ENCODE measurements at regions not wholly inside any gene's neighbourhood (a gene's known extent, or its start where the extent isn't known, plus 50 kb on each side); places are given as distances from the start of the nearest gene placed in this dataset.

DNA sequence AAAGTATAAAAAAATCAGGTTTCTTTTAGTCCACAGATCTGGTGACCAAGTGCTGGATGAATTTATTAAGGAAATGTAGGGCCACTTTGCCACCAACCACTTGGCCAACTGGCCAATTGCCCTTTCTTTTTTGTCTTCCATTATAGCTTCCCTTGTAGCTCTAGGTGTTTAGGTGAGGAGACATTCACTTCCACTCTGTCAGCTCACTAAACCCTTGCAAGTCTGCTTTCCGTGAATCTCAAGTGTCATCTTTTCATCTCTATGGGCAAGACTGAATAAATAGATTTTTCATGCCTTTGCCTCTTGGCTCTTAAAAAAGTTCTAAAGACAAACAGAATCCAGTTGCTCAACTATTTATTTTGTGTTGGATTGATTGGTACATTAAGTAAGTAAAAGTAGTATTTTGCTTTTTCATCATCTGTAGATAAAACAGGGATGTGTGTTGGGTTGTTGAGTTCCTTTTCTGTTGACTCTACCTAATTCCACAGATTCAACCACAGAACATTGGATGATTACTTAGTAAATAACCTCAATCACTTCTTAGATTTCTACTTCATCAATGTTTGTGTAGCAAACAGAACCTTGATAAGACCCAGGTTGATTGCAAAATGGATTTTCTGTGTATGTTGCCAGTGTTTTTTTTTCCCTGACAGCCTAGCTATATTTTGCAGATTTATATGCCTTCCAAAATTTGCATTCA lies 68.1 kb upstream of the GRXCR1 start:
- TF ChIP-seq, protein P1, sequence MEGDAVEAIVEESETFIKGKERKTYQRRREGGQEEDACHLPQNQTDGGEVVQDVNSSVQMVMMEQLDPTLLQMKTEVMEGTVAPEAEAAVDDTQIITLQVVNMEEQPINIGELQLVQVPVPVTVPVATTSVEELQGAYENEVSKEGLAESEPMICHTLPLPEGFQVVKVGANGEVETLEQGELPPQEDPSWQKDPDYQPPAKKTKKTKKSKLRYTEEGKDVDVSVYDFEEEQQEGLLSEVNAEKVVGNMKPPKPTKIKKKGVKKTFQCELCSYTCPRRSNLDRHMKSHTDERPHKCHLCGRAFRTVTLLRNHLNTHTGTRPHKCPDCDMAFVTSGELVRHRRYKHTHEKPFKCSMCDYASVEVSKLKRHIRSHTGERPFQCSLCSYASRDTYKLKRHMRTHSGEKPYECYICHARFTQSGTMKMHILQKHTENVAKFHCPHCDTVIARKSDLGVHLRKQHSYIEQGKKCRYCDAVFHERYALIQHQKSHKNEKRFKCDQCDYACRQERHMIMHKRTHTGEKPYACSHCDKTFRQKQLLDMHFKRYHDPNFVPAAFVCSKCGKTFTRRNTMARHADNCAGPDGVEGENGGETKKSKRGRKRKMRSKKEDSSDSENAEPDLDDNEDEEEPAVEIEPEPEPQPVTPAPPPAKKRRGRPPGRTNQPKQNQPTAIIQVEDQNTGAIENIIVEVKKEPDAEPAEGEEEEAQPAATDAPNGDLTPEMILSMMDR (IDR thresholded peaks at IDR 0.05; ENCODE audit: control insufficient read depth, extremely low read depth, insufficient read depth), result no peak
- DNase-seq (ENCODE audit: low read depth), result peak; percentile 66
- no peak overlapping the region for H3K4me3 ChIP-seq (ENCODE audit: low read depth, low read length)

DNA sequence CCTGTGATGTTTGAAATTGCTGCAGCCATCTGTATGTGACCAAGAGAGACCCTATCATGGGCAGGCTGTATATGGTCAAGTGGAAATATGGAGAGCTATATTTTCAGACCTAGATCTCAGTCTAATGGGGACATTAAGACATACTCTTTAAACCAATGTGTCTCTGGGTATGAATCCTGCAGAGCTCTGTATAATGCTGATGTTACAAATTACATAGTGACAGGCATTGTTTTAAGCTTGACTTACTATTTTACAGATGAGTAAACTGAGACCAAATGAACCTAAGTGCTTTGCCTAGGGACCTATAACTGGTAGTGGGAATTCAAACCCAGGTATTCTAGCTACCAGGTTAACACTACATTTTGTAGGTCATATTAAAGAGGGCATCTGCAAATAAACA lies 71.3 kb upstream of the GRXCR1 start:
- TF ChIP-seq, protein P1 (IDR thresholded peaks at IDR 0.05; ENCODE audit: control insufficient read depth, extremely low read depth, insufficient read depth), result no peak
- DNase-seq (ENCODE audit: low read depth), result no peak
- H3K4me3 ChIP-seq (ENCODE audit: low read depth, low read length), result no peak overlapping the region

DNA sequence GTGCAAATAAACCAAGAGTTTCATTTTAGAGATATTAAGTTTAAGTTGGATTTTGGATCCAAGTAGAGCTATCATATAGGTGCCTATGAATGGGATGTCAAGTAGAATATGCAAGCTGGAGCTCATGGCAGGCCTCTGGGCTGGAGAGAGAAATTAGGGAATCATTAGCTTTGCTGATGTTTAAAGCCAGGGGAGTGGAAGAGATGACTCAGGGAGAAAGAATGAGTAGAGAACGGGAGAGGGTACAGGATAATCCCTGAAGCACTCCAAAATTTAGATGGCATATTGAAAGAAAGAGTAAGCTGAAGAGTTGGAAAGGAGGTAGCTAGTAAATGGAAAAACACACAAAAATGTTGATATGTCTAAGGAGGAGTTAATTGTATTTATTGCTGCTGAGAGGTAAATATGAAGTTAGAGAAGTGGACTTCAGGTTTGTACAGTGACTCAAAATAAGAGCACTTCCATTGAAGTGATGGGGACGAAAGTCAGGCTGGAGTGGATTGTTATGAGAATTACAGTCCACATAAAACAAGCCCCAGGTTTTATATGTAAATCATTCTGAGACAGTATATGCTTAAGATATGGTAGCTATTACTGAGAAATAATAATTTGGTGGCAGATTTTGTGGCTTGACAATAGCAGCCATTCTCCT lies 72.5 kb upstream of the GRXCR1 start:
- DNase-seq (ENCODE audit: low read depth), result no peak
- TF ChIP-seq, protein P1 (IDR thresholded peaks at IDR 0.05; ENCODE audit: control insufficient read depth, extremely low read depth, insufficient read depth), result no peak
- no peak overlapping the region for H3K4me3 ChIP-seq (ENCODE audit: low read depth, low read length)

DNA sequence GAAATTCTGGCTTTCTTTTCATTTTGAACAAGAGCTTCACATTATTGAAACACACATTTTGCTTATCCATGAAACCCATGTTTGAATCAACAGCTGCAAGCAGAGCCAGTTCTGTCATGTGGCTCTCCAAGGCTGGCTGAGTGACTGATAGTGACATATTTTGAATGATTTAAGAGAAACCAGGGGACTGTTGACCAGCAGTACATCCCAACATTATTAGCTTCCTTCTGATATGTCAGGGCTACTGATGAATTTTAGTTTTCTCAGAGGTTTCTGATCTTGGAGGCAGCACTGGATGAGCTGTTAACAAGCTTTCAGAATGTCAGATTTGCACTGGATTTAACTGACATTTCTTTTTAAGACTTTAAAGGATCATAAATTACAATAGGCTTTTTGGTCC lies 74.6 kb upstream of the GRXCR1 start:
- TF ChIP-seq, protein P1 (IDR thresholded peaks at IDR 0.05; ENCODE audit: control insufficient read depth, extremely low read depth, insufficient read depth), result no peak
- DNase-seq (ENCODE audit: low read depth), result no peak
- H3K4me3 ChIP-seq (ENCODE audit: low read depth, low read length), result no peak overlapping the region

DNA sequence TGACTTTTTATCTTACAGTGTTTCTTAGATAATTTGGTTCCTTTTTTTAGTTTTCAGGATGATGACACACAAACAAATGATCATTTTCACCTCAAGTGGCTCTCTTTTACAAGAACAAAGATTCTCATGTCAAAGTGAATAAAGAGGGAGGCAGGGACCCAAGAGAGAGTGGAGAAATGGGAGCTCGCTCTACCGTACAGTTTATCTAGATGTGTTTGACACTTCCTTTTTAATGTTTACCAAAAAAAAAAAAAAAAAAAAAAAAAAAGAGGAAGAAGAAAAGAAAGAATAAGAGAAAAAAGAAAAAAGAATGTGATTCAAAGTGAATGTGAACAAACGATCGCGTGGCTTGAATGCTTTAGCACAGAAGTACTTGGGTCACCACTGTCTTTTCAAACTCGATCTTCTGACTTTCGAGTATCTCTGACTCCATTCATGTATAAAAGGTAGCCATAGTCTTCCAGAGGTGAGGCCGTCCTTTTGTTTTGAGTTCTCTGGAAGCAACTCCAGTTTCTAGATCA lies 75.6 kb upstream of the GRXCR1 start:
- TF ChIP-seq, protein P1 (IDR thresholded peaks at IDR 0.05; ENCODE audit: control insufficient read depth, extremely low read depth, insufficient read depth), result no peak
- DNase-seq (ENCODE audit: low read depth), result no peak
- H3K4me3 ChIP-seq (ENCODE audit: low read depth, low read length), result no peak overlapping the region

DNA sequence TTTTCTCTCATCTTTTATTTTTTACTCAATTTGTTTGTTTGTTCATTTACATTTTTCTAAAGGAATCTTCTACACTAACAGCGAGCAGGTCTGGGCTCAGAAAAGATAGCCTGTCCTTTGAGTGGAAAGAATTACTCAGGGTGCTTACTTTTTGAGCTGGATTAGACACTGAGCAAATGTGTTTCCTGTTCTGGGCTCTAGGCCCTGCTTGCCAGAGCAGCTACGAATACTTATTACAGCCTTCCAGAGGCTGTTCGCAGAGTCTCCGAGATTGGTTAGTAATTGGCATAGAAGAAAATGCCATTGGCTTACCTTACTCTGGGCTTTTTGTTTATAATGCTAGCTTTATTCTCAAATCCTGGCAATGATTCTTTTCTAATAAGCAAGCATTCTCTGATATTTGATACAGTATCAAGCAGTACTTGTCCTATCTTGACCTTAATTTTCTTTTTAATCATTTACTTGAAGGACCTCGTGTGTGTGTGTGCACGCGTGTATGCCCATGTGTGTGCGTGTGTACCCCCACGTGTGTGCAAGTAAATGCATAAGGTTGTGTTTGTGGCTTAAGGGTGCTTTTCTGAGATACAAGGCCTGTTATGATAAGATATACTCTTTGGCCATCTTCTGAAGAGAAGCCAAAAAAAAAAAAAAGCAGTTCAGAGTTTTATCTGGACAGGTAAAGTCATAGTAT lies 76.2 kb upstream of the GRXCR1 start:
- TF ChIP-seq, protein P1 (IDR thresholded peaks at IDR 0.05; ENCODE audit: control insufficient read depth, extremely low read depth, insufficient read depth), result no peak
- no peak overlapping the region for H3K4me3 ChIP-seq (ENCODE audit: low read depth, low read length)
- no peak for DNase-seq (ENCODE audit: low read depth)

Measured in LNCaP clone FGC (cell line).